Endothelial cell of umbilical vein (primary cell): ENCODE measurements at regions not wholly inside any gene's neighbourhood (a gene's known extent, or its start where the extent isn't known, plus 50 kb on each side); places are given as distances from the start of the nearest gene placed in this dataset.

Source experiments
- CTCF ChIP-seq, 2 donors: IDR thresholded peaks; 1 replicate in 1 of 2; 2 replicates in 1 of 2; pipeline ENCODE4 v1.5.1; 2011; ENCODE audit warnings: low read length in 2 of 2, mild to moderate bottlenecking in 2 of 2, moderate library complexity in 2 of 2, control low read depth in 1 of 2, inconsistent platforms in 1 of 2, low read depth in 1 of 2; ENCODE audit not compliant: insufficient read depth in 1 of 2; ENCODE audit errors: extremely low read depth in 1 of 2
- JUN ChIP-seq: IDR thresholded peaks from 2 replicates; pipeline ENCODE4 v1.6.1; 2011; ENCODE audit warnings: borderline replicate concordance, low read depth; ENCODE audit not compliant: insufficient read length, insufficient read depth
- POLR2A ChIP-seq: IDR thresholded peaks from 2 replicates; pipeline ENCODE4 v1.6.1; 2012; ENCODE audit warnings: low read depth, mild to moderate bottlenecking, control low read depth, low read length

- TF ChIP-seq POLR2A, result no peak
- no peak for TF ChIP-seq CTCF (IDR thresholded peaks at IDR 0.05; ENCODE audit: extremely low read depth in 1 of 2, insufficient read depth in 1 of 2, low read depth in 1 of 2, low read length in 2 of 2)
- TF ChIP-seq JUN, result no peak
Observed at GRCh38 chr10:120977897-120978296, 126.7 kb downstream of the WDR11 start.
